IMR-90 (cell line): ENCODE measurements at regions not wholly inside any gene's neighbourhood (a gene's known extent, or its start where the extent isn't known, plus 50 kb on each side); places are given as distances from the start of the nearest gene placed in this dataset.
A peak's percentile ranks its signal among the peaks of the same experiment; 100 is the strongest.

Source experiments
- ATAC-seq: fragments of 200-7000 bp; cut with Tn5 transposase; 2 replicates; pipeline ENCODE4 v1.9.1; 2020; ENCODE audit warnings: low read depth, mild to moderate bottlenecking, moderate library complexity
- BruUV-seq: library from RNA; stranded (reverse); fragments of 400-500 nt; replicated peaks from 2 replicates; lab custom pipeline; 2021; lab: Mats Ljungman, UMichigan
- CTCF ChIA-PET: fragments of 300-600 bp; formaldehyde crosslinking; extraction: SDS; loops from one replicate; lab custom pipeline; 2021; ENCODE audit warnings: antibody characterized with exemption; lab: Yijun Ruan, JAX
- POLR2A ChIA-PET: fragments of 300-600 bp; sonication (Branson Sonifier 250); formaldehyde crosslinking; loops from one replicate; lab custom pipeline; 2022; ENCODE audit warnings: antibody characterized with exemption; ENCODE audit not compliant: unreplicated experiment; lab: Charles Lee
- DNase-seq: peaks from one replicate; pipeline ENCODE4 v3.0.0; 2013
- H2AFZ ChIP-seq: replicated peaks from 2 replicates; pipeline ENCODE3; 2013; ENCODE audit warnings: low read length, mild to moderate bottlenecking; ENCODE audit not compliant: poor library complexity
- H2AK5ac ChIP-seq: 2 replicates; pipeline ENCODE4 v1.6.1; 2013; ENCODE audit warnings: low read depth, low read length, inconsistent platforms
- H2AK9ac ChIP-seq: replicated peaks from 2 replicates; pipeline ENCODE3; 2013; ENCODE audit warnings: mild to moderate bottlenecking, low read depth, low read length, moderate library complexity; ENCODE audit not compliant: poor library complexity
- H2BK120ac ChIP-seq: 2 replicates; pipeline ENCODE4 v1.6.1; 2013; ENCODE audit warnings: low read depth, low read length, inconsistent platforms
- H2BK15ac ChIP-seq: 3 replicates; pipeline ENCODE4 v1.6.1; 2013; ENCODE audit warnings: low read depth, low read length, inconsistent platforms
- H2BK20ac ChIP-seq: 2 replicates; pipeline ENCODE4 v1.6.1; 2013; ENCODE audit warnings: low read depth, mild to moderate bottlenecking, inconsistent platforms, low read length, moderate library complexity
- H2BK5ac ChIP-seq: 2 replicates; pipeline ENCODE4 v1.6.1; 2013; ENCODE audit warnings: mild to moderate bottlenecking, low read depth, low read length, inconsistent platforms; ENCODE audit not compliant: poor library complexity, severe bottlenecking
- H3K14ac ChIP-seq: replicated peaks from 2 replicates; pipeline ENCODE4 v1.6.1; 2013; ENCODE audit warnings: low read depth, low read length, inconsistent platforms
- H3K18ac ChIP-seq: 2 replicates; pipeline ENCODE4 v1.6.1; 2013; ENCODE audit warnings: low read depth, low read length, control low read depth
- H3K23ac ChIP-seq: 2 replicates; pipeline ENCODE4 v1.6.1; 2013; ENCODE audit warnings: low read depth, low read length, inconsistent platforms
- H3K27ac ChIP-seq: 2 replicates; pipeline ENCODE4 v1.5.1; 2013; ENCODE audit warnings: mild to moderate bottlenecking, control low read depth, low read length; ENCODE audit not compliant: insufficient read depth
- H3K27me3 ChIP-seq: 2 replicates; pipeline ENCODE4 v1.6.1; 2013; ENCODE audit warnings: low read length; ENCODE audit not compliant: control insufficient read depth, insufficient read depth
- H3K36me3 ChIP-seq: 2 replicates; pipeline ENCODE4 v1.6.1; 2013; ENCODE audit warnings: low read length, mixed read lengths; ENCODE audit not compliant: control insufficient read depth, insufficient read depth
- H3K4ac ChIP-seq: 2 replicates; pipeline ENCODE4 v1.6.1; 2013; ENCODE audit warnings: low read depth, low read length, inconsistent platforms
- H3K4me1 ChIP-seq: 2 replicates; pipeline ENCODE4 v1.6.1; 2013; ENCODE audit warnings: low read length, mixed read lengths; ENCODE audit not compliant: control insufficient read depth, insufficient read depth
- H3K4me2 ChIP-seq: 2 replicates; pipeline ENCODE4 v1.6.1; 2013; ENCODE audit warnings: low read depth, mild to moderate bottlenecking, control low read depth, low read length, moderate library complexity
- H3K4me3 ChIP-seq: 2 replicates; pipeline ENCODE4 v1.5.1; 2013; ENCODE audit warnings: low read depth, mild to moderate bottlenecking, control low read depth, low read length, moderate library complexity; ENCODE audit not compliant: insufficient read depth
- H3K56ac ChIP-seq: 2 replicates; pipeline ENCODE4 v1.6.1; 2013; ENCODE audit warnings: low read length, inconsistent platforms; ENCODE audit not compliant: insufficient read depth; ENCODE audit errors: extremely low read depth
- H3K79me1 ChIP-seq, 2 experiments: 2 replicates each; pipeline ENCODE4 v1.6.1; 2013; ENCODE audit warnings: low read length in 2 of 2, inconsistent platforms in 1 of 2, low read depth in 1 of 2
- H3K9ac ChIP-seq: 2 replicates; pipeline ENCODE4 v1.6.1; 2013; ENCODE audit warnings: low read depth, low read length, control low read depth
- H3K9me1 ChIP-seq: 2 replicates; pipeline ENCODE4 v1.6.1; 2013; ENCODE audit warnings: low read length, inconsistent platforms; ENCODE audit not compliant: insufficient read depth
- H3K9me3 ChIP-seq: 2 replicates; pipeline ENCODE4 v1.6.1; 2013; ENCODE audit warnings: low read length; ENCODE audit not compliant: control insufficient read depth, insufficient read depth
- H4K20me1 ChIP-seq: 2 replicates; pipeline ENCODE4 v1.6.1; 2013; ENCODE audit warnings: low read length, inconsistent platforms; ENCODE audit not compliant: insufficient read depth
- H4K5ac ChIP-seq: 2 replicates; pipeline ENCODE4 v1.6.1; 2013; ENCODE audit warnings: mild to moderate bottlenecking, low read depth, low read length, control low read depth
- H4K8ac ChIP-seq, 2 experiments: 2 replicates each; pipeline ENCODE4 v1.6.1; 2013; ENCODE audit warnings: low read depth in 2 of 2, low read length in 2 of 2, control low read depth in 1 of 2, inconsistent platforms in 1 of 2
- H4K91ac ChIP-seq: 2 replicates; pipeline ENCODE4 v1.6.1; 2013; ENCODE audit warnings: low read depth, low read length, inconsistent platforms; ENCODE audit not compliant: insufficient read depth
- CHD1 ChIP-seq: IDR thresholded peaks from 2 replicates; pipeline ENCODE4 v1.6.1; 2012; ENCODE audit warnings: low read depth, low read length, improper control_type of control experiment
- MAFK ChIP-seq: IDR thresholded peaks from 2 replicates; pipeline ENCODE4 v1.6.1; 2012; ENCODE audit warnings: low read depth, low read length, improper control_type of control experiment
- MAZ ChIP-seq: IDR thresholded peaks from 2 replicates; pipeline ENCODE4 v1.6.1; 2012; ENCODE audit warnings: low read depth, mild to moderate bottlenecking, low read length, improper control_type of control experiment, moderate library complexity, borderline replicate concordance
- POLR2A ChIP-seq: IDR thresholded peaks from 2 replicates; pipeline ENCODE4 v1.6.1; 2012; ENCODE audit warnings: mild to moderate bottlenecking, low read depth, low read length
- RAD21 ChIP-seq: IDR thresholded peaks from 2 replicates; pipeline ENCODE4 v1.6.1; 2012; ENCODE audit warnings: low read length, improper control_type of control experiment
- RFX5 ChIP-seq: IDR thresholded peaks from 2 replicates; pipeline ENCODE4 v1.8.0; 2012; ENCODE audit warnings: low read depth, mild to moderate bottlenecking, low read length, moderate library complexity
- SMC3 ChIP-seq: fragments of 150-350 bp; IDR thresholded peaks from 2 replicates; pipeline ENCODE4 v1.6.1; 2016; ENCODE audit warnings: low read depth, mild to moderate bottlenecking, antibody characterized with exemption, low read length, moderate library complexity
- WGBS, 2 experiments: methylation state at CpG; one replicate each; pipeline versions ENCODE4 v1.1.5 to v1.1.7; 2013; ENCODE audit warnings: missing lambda C conversion rate in 2 of 2; ENCODE audit not compliant: insufficient read length in 1 of 2; ENCODE audit errors: extremely low coverage in 2 of 2; 5-methylcytosine and 5-hydroxymethylcytosine counted together
- dilution Hi-C: fragments of 300-500 bp; cut with HindIII; formaldehyde crosslinking; loops from one replicate; pipeline ENCODE4 v1.14.3; 2018; ENCODE audit warnings: low sequenced_read_pairs; ENCODE audit not compliant: unreplicated experiment
- in situ Hi-C: fragments of 300-500 bp; cut with MboI; formaldehyde crosslinking; loops from 3 replicates; pipeline ENCODE4 v1.14.3; 2019; ENCODE audit warnings: low sequenced_read_pairs, inconsistent platforms, mixed read lengths
- intact Hi-C: fragments of 100-400 bp; cut with micrococcal nuclease; formaldehyde crosslinking; loops from 2 replicates; pipeline ENCODE4 v1.10.0; 2022

- in situ Hi-C loops = no loop called here
- no peak overlapping the region for H3K4ac ChIP-seq
- ATAC-seq (no peak), DNase-seq (no peak)
- no peak overlapping the region for H4K91ac ChIP-seq
- WGBS, 2 experiments = 67% methylated on average over 8 of the region's 9 CpGs; no CpG with 5 or more reads in 1 of the 2 experiments
- dilution Hi-C loops = no loop called here
- H2BK5ac ChIP-seq = no peak overlapping the region
- BruUV-seq = no TSS peak
- H2AK9ac ChIP-seq = no peak overlapping the region
- no peak overlapping the region for H2BK15ac ChIP-seq
- no peak overlapping the region for H3K56ac ChIP-seq
- no peak overlapping the region for H4K8ac ChIP-seq
- H3K79me1 ChIP-seq = no peaks in the 10 kb centered on the region
- H4K5ac ChIP-seq = no peak overlapping the region
- peaks cover 49% of the 10 kb centered on the region for H3K9me3 ChIP-seq
- TF ChIP-seq MAZ = no peak
- TF ChIP-seq CHD1 = no peak
- TF ChIP-seq RFX5 = no peak
- TF ChIP-seq POLR2A = no peak
- no peak for TF ChIP-seq RAD21
- TF ChIP-seq SMC3 = no peak
- TF ChIP-seq MAFK = no peak
- H3K18ac ChIP-seq = no peak overlapping the region
- H2BK20ac ChIP-seq = no peak overlapping the region
- no peak overlapping the region for H3K9ac ChIP-seq
- H2AK5ac ChIP-seq = no peak overlapping the region
- H3K4me1 ChIP-seq = no peaks in the 10 kb centered on the region
- intact Hi-C loops = no loop called here
- H3K4me2 ChIP-seq = no peak overlapping the region
- no peak overlapping the region for H2BK120ac ChIP-seq
- no peaks in the 10 kb centered on the region for H4K20me1 ChIP-seq
- ChIA-PET POLR2A (no interaction called here), CTCF (no interaction called here)
- no peak overlapping the region for H3K14ac ChIP-seq
- peak overlapping the region; percentile 51 for H2AFZ ChIP-seq
- H3K27me3 ChIP-seq = no peaks in the 10 kb centered on the region
- H3K27ac ChIP-seq = no peak overlapping the region
- no peak overlapping the region for H3K23ac ChIP-seq
- no peaks in the 10 kb centered on the region for H3K36me3 ChIP-seq
- no peaks in the 10 kb centered on the region for H3K9me1 ChIP-seq
- no peak overlapping the region for H3K4me3 ChIP-seq
Observed at GRCh38 chr18:78894033-78894305, 85.6 kb upstream of the SALL3 start.
